Esophagus (tissue), 2 donors: ENCODE measurements at regions not wholly inside any gene's neighbourhood (a gene's known extent, or its start where the extent isn't known, plus 50 kb on each side); places are given as distances from the start of the nearest gene placed in this dataset.
"Not testable (repeated sequence)": the region's sequence is repeated elsewhere in the genome, so short reads cannot be mapped to it uniquely, and the experiment has no call there.

ENCODE experiments used
- H3K27ac ChIP-seq, 2 donors: one replicate each; pipeline ENCODE4 v1.5.1; 2013; ENCODE audit warnings: low read depth in 2 of 2, mild to moderate bottlenecking in 2 of 2, inconsistent platforms in 1 of 2, low read length in 1 of 2, moderate library complexity in 1 of 2
- H3K27me3 ChIP-seq, 2 donors: one replicate each; pipeline ENCODE4 v1.6.1; 2013; ENCODE audit warnings: low read length in 2 of 2, control low read depth in 1 of 2, mild to moderate bottlenecking in 1 of 2; ENCODE audit not compliant: insufficient read depth in 2 of 2, control insufficient read depth in 1 of 2
- H3K36me3 ChIP-seq, 2 donors: one replicate each; pipeline ENCODE4 v1.6.1; 2013; ENCODE audit warnings: low read length in 1 of 2; ENCODE audit not compliant: control insufficient read depth in 2 of 2, insufficient read depth in 2 of 2
- H3K4me1 ChIP-seq, 2 donors: one replicate each; pipeline ENCODE4 v1.6.1; 2013; ENCODE audit warnings: low read length in 1 of 2; ENCODE audit not compliant: control insufficient read depth in 2 of 2, insufficient read depth in 2 of 2
- H3K4me3 ChIP-seq, 2 donors: one replicate each; pipeline ENCODE4 v1.5.1; 2013; ENCODE audit warnings: low read length in 2 of 2, mild to moderate bottlenecking in 2 of 2, low read depth in 1 of 2, moderate library complexity in 1 of 2
- H3K9me3 ChIP-seq, 2 donors: one replicate each; pipeline ENCODE4 v1.6.1; 2013; ENCODE audit warnings: mild to moderate bottlenecking in 2 of 2, low read depth in 1 of 2, low read length in 1 of 2, moderate library complexity in 1 of 2; ENCODE audit not compliant: control insufficient read depth in 2 of 2, insufficient read depth in 1 of 2
- WGBS, 2 donors: extraction: QIAGEN DNeasy Blood & Tissue Kit; methylation state at CpG; one replicate each; pipeline ENCODE4 v1.1.7; 2013; 5-methylcytosine and 5-hydroxymethylcytosine counted together
- donor health status: healthy with polysubstance abuse.
- donor health status: Bipolar disorder and iron deficiency.

DNA sequence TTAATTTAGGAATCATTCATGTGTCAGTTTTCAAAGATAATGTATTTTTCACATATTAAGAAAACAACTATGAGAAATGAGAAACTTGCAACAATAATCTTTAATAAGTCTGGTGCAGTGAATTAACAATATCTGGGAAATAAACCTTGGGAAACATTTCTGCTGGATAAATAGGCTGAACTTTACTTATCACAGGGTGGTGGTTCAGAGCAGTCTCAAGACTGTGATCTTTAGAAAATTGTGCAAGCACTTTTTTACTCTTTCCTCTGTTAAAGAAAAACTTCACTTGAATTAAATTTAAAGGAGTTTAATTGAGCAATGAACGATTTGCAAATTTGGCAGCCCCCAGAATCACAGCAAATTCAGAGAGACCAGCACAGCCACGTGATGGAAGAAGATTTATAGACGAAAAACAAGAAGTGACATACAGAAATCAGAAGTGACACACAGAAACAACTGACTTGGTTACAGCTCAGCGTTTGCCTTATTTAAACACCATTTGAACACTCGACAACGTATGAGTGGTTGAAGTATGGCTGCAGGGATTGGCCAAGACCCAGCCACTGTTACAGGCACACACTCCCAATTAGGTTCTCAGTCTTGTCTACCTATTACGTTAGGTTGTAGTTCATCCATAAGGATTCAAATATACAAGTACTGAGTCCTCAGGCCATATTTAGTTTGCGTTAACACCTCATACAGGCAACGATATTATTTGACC is 631.9 kb downstream of the SLCO4C1 start:
- no peaks in the 10 kb centered on the region for H3K36me3 ChIP-seq
- no peaks in the 10 kb centered on the region for H3K27me3 ChIP-seq
- no peak overlapping the region for H3K27ac ChIP-seq
- H3K9me3 ChIP-seq: no peaks in the 10 kb centered on the region
- H3K4me1 ChIP-seq: no peaks in the 10 kb centered on the region
- H3K4me3 ChIP-seq: no peak overlapping the region
- 70 to 79% methylated on average over 9 of the region's 9 CpGs for WGBS, 2 donors

DNA sequence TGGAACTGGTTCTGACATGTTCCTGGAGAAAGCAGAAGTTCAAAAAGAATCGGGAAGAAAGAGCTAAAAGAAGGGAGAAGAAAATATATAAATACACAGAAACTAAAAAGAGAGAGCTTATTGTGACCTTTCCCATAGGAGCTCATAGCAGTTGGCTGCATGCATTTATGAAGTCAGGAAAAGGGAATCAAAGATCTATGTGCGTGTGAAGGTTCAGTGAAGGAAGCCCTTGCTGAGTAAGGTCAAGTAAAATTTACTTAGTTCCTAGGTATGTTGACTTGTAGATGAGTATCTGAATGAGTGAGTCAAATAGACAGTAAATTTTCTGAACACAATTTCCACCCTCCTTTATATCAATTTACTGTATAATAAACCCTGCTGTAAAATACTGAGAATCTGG is 632.5 kb downstream of the SLCO4C1 start:
- Histone ChIP-seq H3K36me3 (no peaks in the 10 kb centered on the region), H3K27ac (no peak overlapping the region), H3K4me3 (no peak overlapping the region), H3K4me1 (no peaks in the 10 kb centered on the region), H3K27me3 (no peaks in the 10 kb centered on the region), H3K9me3 (no peaks in the 10 kb centered on the region)
- WGBS, 2 donors: 22 to 32% methylated on average over 2 of the region's 2 CpGs

DNA sequence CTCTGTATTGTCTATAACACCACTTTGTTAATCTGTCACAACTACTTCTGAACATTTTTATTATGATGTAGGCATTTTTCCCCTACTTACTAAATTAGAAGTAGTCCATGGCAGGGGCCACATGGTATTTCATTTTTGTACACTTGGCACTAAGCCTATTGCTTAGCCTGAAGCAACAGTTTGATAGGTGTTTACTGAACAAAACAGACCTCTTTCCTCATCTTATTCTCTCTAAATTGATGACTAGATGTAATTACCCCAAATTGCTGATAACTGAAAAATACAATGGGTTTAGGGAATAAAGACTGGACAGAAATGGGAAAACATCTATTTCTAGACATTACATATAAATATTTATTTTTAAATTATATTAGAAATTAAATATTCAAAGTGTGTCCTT is 633.8 kb downstream of the SLCO4C1 start:
- Histone ChIP-seq H3K4me3 (no peak overlapping the region), H3K9me3 (no peaks in the 10 kb centered on the region), H3K4me1 (no peaks in the 10 kb centered on the region), H3K36me3 (no peaks in the 10 kb centered on the region), H3K27me3 (no peaks in the 10 kb centered on the region), H3K27ac (no peak overlapping the region)

DNA sequence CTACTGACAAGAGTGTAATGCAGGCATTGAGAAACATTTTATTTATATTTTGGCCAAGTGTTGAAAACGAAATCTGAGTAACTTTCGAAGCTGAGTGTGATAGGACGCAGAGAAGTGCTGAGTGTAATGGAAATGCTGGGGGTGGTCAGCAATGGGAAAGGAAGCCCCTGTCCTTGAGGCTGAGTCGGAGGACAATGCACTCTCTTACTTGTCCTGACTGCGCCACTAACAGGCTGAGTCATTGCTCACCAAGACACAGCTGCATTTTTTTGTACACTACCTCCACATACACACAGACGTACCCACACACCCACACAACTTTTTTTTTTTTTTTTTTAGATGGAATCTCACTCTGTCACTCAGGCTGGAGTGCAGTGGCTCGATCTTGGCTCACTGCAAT is 637.7 kb downstream of the SLCO4C1 start:
- 68 to 74% methylated on average over 7 of the region's 7 CpGs for WGBS, 2 donors
- Histone ChIP-seq H3K36me3 (no peaks in the 10 kb centered on the region), H3K4me3 (no peak overlapping the region), H3K27me3 (no peaks in the 10 kb centered on the region), H3K27ac (no peak overlapping the region), H3K9me3 (no peaks in the 10 kb centered on the region), H3K4me1 (no peaks in the 10 kb centered on the region)

DNA sequence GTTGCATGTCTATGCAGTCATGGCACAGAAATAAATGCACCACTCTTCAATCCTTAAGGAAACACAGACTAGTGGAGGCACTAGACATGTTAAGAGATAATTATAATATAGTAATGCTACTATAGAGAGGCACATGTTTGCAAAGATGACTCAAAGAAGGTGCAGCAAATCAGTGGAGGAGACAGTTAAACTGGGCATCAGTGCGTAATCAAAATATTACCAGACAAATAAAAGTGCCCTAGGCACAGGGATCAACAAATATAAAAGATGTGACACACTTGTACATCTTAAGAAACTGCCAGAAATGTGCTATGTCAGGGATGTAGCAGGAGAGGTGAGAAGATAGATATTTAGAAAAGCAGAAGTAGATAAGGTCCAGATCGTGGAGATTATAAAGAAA is 642.1 kb downstream of the SLCO4C1 start:
- WGBS, 2 donors: 64 to 76% methylated on average over 2 of the region's 2 CpGs
- Histone ChIP-seq H3K27me3 (no peaks in the 10 kb centered on the region), H3K9me3 (no peaks in the 10 kb centered on the region), H3K27ac (no peak overlapping the region), H3K4me3 (no peak overlapping the region), H3K36me3 (no peaks in the 10 kb centered on the region), H3K4me1 (no peaks in the 10 kb centered on the region)

DNA sequence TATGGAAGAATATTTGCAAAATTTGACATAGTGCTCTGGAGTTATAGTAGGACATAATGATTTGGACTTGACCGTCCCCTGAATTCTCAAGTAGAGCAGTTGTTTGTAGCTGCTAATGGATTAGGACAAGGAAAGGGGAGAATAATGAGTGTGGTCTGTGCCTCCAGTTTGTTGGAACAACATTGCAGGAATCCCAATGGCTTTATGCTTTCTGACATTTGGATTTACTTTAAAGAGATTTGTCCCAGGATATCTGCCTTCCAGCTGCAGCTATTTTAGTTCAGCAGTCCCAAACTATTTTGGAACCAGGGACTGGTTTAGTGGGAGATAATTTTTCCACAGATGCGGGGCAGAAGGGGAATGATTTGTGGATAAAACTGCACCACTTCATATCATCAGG is 648.2 kb downstream of the SLCO4C1 start:
- no peak overlapping the region for H3K4me3 ChIP-seq
- no peaks in the 10 kb centered on the region for H3K9me3 ChIP-seq
- no peaks in the 10 kb centered on the region for H3K36me3 ChIP-seq
- H3K4me1 ChIP-seq: no peaks in the 10 kb centered on the region
- no peak overlapping the region for H3K27ac ChIP-seq
- 80 to 85% methylated on average over 2 of the region's 2 CpGs for WGBS, 2 donors
- no peaks in the 10 kb centered on the region for H3K27me3 ChIP-seq

DNA sequence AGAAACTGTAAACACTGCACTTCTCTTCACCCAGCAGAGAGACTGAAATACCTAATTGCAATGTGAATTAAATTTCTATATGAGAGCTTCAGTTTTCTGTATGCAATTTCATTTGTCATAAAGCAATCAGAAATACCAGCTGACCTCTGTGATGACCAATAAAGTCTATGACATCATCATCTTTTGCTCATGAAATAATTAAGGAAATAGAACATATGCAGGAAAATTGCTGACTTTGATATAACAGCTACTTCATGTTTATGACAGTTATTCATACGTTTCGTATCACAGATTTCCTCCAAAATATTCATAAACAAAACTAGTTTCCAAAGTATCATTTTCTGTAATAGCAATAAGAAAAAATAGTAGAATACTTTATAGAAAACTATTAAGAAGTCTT is 652.3 kb downstream of the SLCO4C1 start:
- no peak overlapping the region for H3K4me3 ChIP-seq
- H3K9me3 ChIP-seq: no peaks in the 10 kb centered on the region
- 70 to 80% methylated on average over 2 of the region's 2 CpGs for WGBS, 2 donors
- H3K4me1 ChIP-seq: no peaks in the 10 kb centered on the region
- no peak overlapping the region for H3K27ac ChIP-seq
- no peaks in the 10 kb centered on the region for H3K36me3 ChIP-seq
- no peaks in the 10 kb centered on the region for H3K27me3 ChIP-seq

DNA sequence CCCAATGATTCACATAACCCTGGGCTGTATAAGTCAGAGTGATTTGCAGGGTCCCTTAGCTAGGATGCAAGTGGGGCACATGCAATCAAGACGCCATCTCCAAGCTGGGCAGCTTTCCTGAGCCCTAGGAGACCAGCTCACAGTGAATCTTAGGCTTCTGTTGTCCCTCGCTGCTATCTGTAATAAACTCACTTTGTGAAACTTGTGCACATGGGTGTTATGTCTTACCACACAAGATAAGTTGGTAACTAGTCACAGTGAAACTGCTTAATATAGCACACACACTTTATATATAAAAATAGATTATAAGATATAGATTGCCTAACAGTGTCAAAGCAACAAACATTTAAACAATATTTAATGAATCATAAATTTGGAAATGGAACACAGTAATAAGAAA is 658.5 kb downstream of the SLCO4C1 start:
- Histone ChIP-seq H3K4me3 (no peak overlapping the region), H3K9me3 (no peaks in the 10 kb centered on the region), H3K36me3 (no peaks in the 10 kb centered on the region), H3K4me1 (no peaks in the 10 kb centered on the region), H3K27ac (no peak overlapping the region), H3K27me3 (no peaks in the 10 kb centered on the region)
- WGBS, 2 donors: 85 to 89% methylated on average over 2 of the region's 2 CpGs

DNA sequence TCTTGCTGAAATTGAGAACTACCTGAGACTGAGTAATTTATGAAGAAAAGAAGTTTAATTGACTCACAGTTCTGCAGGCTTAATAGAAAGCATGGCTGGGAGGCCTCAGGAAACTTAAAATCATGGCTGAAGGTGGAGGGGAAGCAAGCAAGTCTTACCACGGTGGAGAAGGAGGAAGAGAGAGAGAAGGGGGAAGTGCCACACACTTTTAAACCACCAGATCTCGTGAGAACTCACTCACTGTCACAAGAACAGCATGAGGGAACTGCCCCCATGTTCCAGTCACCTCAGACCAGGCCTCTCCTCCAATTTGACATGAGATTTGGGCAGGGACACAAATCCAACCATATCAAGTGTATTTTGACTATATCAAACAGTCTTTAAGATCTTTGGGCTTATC is 668.3 kb downstream of the SLCO4C1 start:
- not testable (repeated sequence) for H3K4me1 ChIP-seq, H3K27ac ChIP-seq, H3K27me3 ChIP-seq, H3K36me3 ChIP-seq, H3K4me3 ChIP-seq, H3K9me3 ChIP-seq
- 29 to 50% methylated on average over 2 of the region's 2 CpGs for WGBS, 2 donors

DNA sequence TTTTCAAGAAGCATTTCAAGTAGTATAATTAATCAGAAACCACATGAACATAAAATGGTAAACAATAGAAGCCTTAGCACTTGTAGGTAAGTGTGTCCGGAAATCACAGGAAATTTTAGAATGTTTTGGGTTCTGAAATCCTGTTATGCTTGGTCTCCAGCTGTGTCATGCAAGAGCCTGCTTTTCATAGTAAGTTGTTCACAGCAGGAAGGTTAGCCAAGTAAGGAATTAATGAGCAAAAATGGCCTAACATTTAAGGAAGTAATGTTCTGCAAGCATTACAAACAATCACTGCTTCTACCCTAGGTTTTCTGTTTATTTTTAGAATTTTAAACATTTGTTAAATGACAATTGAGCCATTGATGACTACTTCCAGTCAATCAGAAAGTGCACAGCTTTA is 669.5 kb downstream of the SLCO4C1 start:
- Histone ChIP-seq H3K27me3 (no peaks in the 10 kb centered on the region), H3K36me3 (no peaks in the 10 kb centered on the region), H3K4me1 (no peaks in the 10 kb centered on the region), H3K4me3 (no peak overlapping the region), H3K27ac (no peak overlapping the region), H3K9me3 (no peaks in the 10 kb centered on the region)
- 51 to 71% methylated on average over 1 of the region's 1 CpG for WGBS, 2 donors
